AG04450 (cell line): ENCODE measurements at regions not wholly inside any gene's neighbourhood (a gene's known extent, or its start where the extent isn't known, plus 50 kb on each side); places are given as distances from the start of the nearest gene placed in this dataset.
"Not testable (repeated sequence)": the region's sequence is repeated elsewhere in the genome, so short reads cannot be mapped to it uniquely, and the experiment has no call there.

Experiments
- CTCF ChIA-PET: fragments of 300-600, 350-600 bp; formaldehyde crosslinking; extraction: SDS; loops from one replicate; lab custom pipeline; 2022; ENCODE audit warnings: antibody characterized with exemption, inconsistent platforms; lab: Charles Lee
- POLR2A ChIA-PET: fragments of 350-600 bp; formaldehyde crosslinking; extraction: SDS; loops from one replicate; lab custom pipeline; 2021; ENCODE audit warnings: antibody characterized with exemption, inconsistent platforms; lab: Yijun Ruan, JAX
- DNase-seq: peaks from one replicate; pipeline ENCODE4 v3.0.0-alpha.2; 2011; ENCODE audit warnings: low read depth, low spot score
- H3K27ac ChIP-seq: one replicate; pipeline ENCODE4 v1.5.1; 2012; ENCODE audit warnings: low read depth, low read length, control low read depth
- H3K27me3 ChIP-seq: one replicate; pipeline ENCODE4 v1.6.0; 2012; ENCODE audit warnings: low read length; ENCODE audit not compliant: control insufficient read depth, insufficient read depth
- H3K4me3 ChIP-seq: 2 replicates; pipeline ENCODE4 v1.5.1; 2011; ENCODE audit warnings: mild to moderate bottlenecking, low read depth, low read length, control low read depth
- H3K9me3 ChIP-seq: 2 replicates; pipeline ENCODE4 v1.5.1; 2012; ENCODE audit warnings: low read length; ENCODE audit not compliant: control insufficient read depth, insufficient read depth
- TF ChIP-seq, protein P1 (sequence below): IDR thresholded peaks from 2 replicates; pipeline ENCODE4 v1.5.1; 2011; ENCODE audit warnings: low read depth, low read length, control low read depth, inconsistent platforms

DNA sequence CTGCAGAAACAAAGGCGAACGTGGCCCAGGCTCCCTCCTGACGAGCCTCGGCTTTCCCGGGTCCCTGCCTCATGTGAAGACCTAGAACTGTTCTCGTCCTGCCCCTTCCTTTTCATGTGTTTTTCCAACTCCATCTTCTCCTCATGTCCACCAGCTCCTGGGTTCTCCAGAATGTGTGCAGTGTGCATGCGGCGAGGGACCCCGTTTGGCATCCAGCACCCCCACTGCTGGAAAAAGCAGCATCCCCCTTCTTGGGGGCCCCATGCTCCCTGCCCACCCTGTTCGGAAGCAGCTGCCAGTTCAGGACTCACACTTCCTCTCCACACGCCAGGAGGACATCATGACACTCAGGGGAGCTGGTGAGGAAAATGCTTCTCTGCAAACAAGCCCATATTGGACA, 313.5 kb downstream of the BRD1 start:
- no peaks in the 10 kb centered on the region for H3K27me3 ChIP-seq
- H3K9me3 ChIP-seq = peaks cover 58% of the 10 kb centered on the region
- no peak overlapping the region for H3K4me3 ChIP-seq
- TF ChIP-seq, protein P1, sequence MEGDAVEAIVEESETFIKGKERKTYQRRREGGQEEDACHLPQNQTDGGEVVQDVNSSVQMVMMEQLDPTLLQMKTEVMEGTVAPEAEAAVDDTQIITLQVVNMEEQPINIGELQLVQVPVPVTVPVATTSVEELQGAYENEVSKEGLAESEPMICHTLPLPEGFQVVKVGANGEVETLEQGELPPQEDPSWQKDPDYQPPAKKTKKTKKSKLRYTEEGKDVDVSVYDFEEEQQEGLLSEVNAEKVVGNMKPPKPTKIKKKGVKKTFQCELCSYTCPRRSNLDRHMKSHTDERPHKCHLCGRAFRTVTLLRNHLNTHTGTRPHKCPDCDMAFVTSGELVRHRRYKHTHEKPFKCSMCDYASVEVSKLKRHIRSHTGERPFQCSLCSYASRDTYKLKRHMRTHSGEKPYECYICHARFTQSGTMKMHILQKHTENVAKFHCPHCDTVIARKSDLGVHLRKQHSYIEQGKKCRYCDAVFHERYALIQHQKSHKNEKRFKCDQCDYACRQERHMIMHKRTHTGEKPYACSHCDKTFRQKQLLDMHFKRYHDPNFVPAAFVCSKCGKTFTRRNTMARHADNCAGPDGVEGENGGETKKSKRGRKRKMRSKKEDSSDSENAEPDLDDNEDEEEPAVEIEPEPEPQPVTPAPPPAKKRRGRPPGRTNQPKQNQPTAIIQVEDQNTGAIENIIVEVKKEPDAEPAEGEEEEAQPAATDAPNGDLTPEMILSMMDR = no peak
- no peak overlapping the region for H3K27ac ChIP-seq
- POLR2A ChIA-PET = no interaction called here
- CTCF ChIA-PET = no interaction called here
- no peak for DNase-seq

DNA sequence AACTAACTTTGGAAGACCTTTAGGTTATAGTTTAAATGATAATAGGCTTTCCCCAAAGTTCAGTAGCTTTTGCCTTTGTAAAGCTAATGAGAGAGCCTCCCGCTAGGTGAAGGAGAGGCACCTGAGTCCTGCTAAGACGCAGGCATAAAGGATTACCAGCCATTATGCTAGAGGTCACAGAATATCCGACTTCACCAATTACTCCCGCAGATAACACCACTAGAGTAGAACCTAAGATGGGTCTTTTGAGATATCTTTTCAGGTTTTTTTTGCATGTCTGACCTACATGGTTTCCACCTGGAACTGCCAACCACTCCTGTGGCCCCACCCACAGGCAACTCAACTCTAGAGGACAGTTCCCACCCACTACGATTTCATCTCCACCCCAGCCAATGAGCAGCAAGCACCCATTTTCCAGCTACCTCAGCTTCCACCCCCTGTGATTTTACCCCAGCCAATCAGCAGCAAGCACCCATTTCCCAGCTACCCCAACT, 314.3 kb downstream of the BRD1 start:
- TF ChIP-seq, protein P1 = no peak
- ChIA-PET CTCF (no interaction called here), POLR2A (no interaction called here)

DNA sequence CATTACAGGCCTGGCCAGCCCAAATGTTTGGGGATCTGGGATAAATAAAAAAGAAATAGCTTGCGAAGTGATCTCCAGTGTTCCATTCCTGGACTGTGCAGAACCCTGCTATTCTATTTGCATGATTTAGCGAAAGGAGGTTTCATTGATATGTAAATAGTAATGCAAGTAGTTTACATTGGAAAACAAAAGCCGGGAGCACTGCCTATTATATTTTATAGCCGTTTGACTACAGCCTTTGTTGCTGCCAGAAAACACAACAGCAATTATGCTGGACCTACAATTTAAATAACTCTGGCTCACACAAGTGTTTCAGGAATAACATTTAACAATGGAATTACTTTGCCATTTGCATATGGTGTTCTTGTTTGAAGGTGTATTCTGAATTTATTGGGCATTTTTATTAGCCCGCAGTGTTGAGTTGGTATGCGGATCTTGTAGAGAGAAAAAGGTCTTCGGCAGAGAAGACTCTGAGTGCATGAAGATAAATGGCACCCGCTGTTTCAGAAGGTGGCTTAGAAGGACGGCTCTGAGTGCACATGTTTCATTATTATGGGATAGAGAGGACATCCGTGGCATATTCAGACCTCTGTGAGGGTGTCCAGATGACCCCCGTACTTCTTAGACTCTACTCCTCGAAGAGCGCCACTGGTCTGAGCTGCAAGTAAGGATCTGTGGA, 315.0 kb downstream of the BRD1 start:
- Histone ChIP-seq H3K4me3 (no peak overlapping the region), H3K9me3 (peaks cover 60% of the 10 kb centered on the region), H3K27ac (no peak overlapping the region), H3K27me3 (no peaks in the 10 kb centered on the region)
- no peak for DNase-seq
- ChIA-PET POLR2A (no interaction called here), CTCF (no interaction called here)
- TF ChIP-seq, protein P1 = no peak

More for the DNA sequence above, 314.3 kb downstream of the BRD1 start:
- Histone ChIP-seq H3K9me3 (peaks cover 62% of the 10 kb centered on the region), H3K4me3 (no peak overlapping the region), H3K27me3 (no peaks in the 10 kb centered on the region), H3K27ac (no peak overlapping the region)
- no peak for DNase-seq

DNA sequence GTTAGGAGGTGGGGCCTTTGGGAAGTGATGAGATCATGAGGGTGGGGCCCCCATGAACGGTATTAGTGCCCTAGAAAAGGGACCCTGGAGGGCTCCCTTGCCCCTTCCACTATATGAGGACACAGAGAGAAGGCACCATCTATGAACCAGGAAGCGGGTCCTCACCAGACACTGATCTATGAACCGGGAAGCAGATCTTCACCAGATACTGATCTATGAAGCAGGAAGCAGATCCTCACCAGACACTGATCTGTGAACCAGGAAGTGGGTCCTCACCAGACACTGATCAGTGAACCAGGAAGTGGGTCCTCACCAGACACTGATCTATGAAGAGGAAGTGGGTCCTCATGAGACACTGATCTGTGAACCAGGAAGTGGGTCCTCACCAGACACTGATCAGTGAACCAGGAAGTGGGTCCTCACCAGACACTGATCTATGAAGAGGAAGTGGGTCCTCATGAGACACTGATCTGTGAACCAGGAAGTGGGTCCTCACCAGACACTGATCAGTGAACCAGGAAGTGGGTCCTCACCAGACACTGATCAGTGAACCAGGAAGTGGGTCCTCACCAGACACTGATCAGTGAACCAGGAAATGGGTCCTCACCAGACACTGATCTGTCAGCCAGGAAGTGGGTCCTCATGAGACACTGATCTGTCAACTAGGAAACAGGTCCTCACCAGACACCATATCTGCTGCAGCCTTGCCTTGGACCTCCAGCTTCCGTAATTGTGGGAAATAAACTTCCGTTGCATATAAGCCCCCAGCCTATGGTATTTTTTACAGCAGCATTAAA, 316.1 kb downstream of the BRD1 start:
- H3K9me3 ChIP-seq = peaks cover 58% of the 10 kb centered on the region
- DNase-seq, H3K27me3 ChIP-seq, H3K27ac ChIP-seq, H3K4me3 ChIP-seq, POLR2A ChIA-PET, CTCF ChIA-PET: not testable (repeated sequence)

DNA sequence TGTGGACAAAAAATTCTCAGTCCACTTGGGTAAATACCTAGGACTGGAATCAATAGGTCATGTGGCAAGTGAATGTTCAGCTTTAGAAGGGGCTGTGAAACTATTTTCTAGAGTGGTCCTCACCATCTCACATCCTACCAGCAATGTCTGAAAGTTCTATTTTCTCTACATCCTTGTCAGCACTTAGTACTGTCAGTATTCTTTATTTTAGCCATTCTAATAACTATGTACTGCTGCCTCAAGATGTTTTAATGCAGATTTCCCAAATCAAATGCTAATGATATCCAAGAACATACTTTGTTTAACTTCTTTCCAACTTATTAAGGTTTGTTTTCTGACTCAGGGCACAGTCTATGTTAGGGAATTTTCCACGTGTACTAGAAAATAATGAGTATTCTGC, 317.0 kb downstream of the BRD1 start:
- no peak for DNase-seq
- no peak overlapping the region for H3K27ac ChIP-seq
- ChIA-PET POLR2A (no interaction called here), CTCF (no interaction called here)
- no peak overlapping the region for H3K4me3 ChIP-seq
- no peaks in the 10 kb centered on the region for H3K27me3 ChIP-seq
- TF ChIP-seq, protein P1 = no peak
- peaks cover 61% of the 10 kb centered on the region for H3K9me3 ChIP-seq
